Effector memory CD4-positive, alpha-beta T cell (primary cell): ENCODE measurements at regions not wholly inside any gene's neighbourhood (a gene's known extent, or its start where the extent isn't known, plus 50 kb on each side); places are given as distances from the start of the nearest gene placed in this dataset.
"Not testable (repeated sequence)": the region's sequence is repeated elsewhere in the genome, so short reads cannot be mapped to it uniquely, and the experiment has no call there.

Source experiments
- DNase-seq, 3 donors: peaks; one replicate each; pipeline ENCODE4 v3.0.0-alpha.2; 2020
- H3K27ac ChIP-seq: 2 replicates; pipeline ENCODE4 v1.7.0; 2013; ENCODE audit warnings: mild to moderate bottlenecking, low read length, moderate library complexity; ENCODE audit not compliant: insufficient read depth, poor library complexity, severe bottlenecking
- H3K27me3 ChIP-seq: replicated peaks from 2 replicates; pipeline ENCODE4 v1.7.0; 2013; ENCODE audit warnings: mild to moderate bottlenecking, low read length; ENCODE audit not compliant: insufficient read depth, control insufficient read depth, poor library complexity, severe bottlenecking
- H3K36me3 ChIP-seq: 2 replicates; pipeline ENCODE4 v1.7.0; 2013; ENCODE audit warnings: mild to moderate bottlenecking, low read length, moderate library complexity; ENCODE audit not compliant: control insufficient read depth, insufficient read depth
- H3K4me1 ChIP-seq: 2 replicates; pipeline ENCODE4 v1.7.0; 2013; ENCODE audit warnings: low read length, mild to moderate bottlenecking; ENCODE audit not compliant: control insufficient read depth, insufficient read depth, poor library complexity, severe bottlenecking
- H3K4me3 ChIP-seq: 2 replicates; pipeline ENCODE4 v1.7.0; 2013; ENCODE audit warnings: low read length, low read depth, mild to moderate bottlenecking; ENCODE audit not compliant: insufficient read depth, poor library complexity, severe bottlenecking
- H3K9me3 ChIP-seq: 2 replicates; pipeline ENCODE4 v1.7.0; 2013; ENCODE audit warnings: mild to moderate bottlenecking, low read length, moderate library complexity; ENCODE audit not compliant: control insufficient read depth

- no peak for DNase-seq
- H3K9me3 ChIP-seq, result no peaks in the 10 kb centered on the region
- H3K4me1 ChIP-seq, result no peaks in the 10 kb centered on the region
- no peak overlapping the region for H3K4me3 ChIP-seq
- H3K36me3 ChIP-seq, result no peaks in the 10 kb centered on the region
- no peaks in the 10 kb centered on the region for H3K27me3 ChIP-seq
- no peak overlapping the region for H3K27ac ChIP-seq
These were observed 361.0 kb downstream of the ETV1 start for GRCh38 chr7:13628239-13629001.

DNA sequence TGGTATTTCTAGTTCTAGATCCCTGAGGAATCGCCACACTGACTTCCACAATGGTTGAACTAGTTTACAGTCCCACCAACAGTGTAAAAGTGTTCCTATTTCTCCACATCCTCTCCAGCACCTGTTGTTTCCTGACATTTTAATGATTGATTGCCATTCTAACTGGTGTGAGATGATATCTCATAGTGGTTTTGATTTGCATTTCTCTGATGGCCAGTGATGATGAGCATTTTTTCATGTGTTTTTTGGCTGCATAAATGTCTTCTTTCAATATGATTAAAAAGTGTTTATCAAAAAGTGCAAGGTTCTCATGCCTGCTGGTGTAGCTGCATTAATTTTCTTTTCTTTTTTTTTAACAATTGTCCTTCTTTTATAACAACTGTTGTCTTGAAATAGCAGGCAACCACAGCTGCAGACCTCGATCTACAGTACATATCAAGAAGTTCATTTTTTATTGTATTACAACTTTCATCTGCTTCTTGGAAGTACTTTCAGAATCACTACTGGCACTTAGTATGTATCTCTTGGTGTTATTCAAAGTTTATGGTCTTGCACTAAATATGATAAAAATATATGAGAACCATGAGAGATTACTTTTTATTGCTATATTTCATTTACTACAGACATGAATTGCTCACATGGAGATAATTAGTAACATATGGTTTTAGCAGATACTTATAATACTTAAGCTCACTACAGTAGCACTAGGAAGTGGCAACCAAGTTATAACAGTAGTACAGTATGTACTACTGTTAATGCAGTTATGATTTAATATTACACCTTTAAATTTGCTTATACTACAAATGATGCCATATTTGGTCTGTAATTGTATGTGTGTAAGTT lies 358.0 kb downstream of the ETV1 start:
- H3K9me3 ChIP-seq, DNase-seq, H3K4me3 ChIP-seq, H3K4me1 ChIP-seq, H3K27ac ChIP-seq, H3K36me3 ChIP-seq, H3K27me3 ChIP-seq: not testable (repeated sequence)

- H3K4me1 ChIP-seq, result no peaks in the 10 kb centered on the region
- no peak overlapping the region for H3K4me3 ChIP-seq
- H3K9me3 ChIP-seq, result no peaks in the 10 kb centered on the region
- no peaks in the 10 kb centered on the region for H3K27me3 ChIP-seq
- DNase-seq, result no peak
- no peaks in the 10 kb centered on the region for H3K36me3 ChIP-seq
- no peak overlapping the region for H3K27ac ChIP-seq
These were observed 355.6 kb downstream of the ETV1 start for GRCh38 chr7:13633857-13634256.

DNA sequence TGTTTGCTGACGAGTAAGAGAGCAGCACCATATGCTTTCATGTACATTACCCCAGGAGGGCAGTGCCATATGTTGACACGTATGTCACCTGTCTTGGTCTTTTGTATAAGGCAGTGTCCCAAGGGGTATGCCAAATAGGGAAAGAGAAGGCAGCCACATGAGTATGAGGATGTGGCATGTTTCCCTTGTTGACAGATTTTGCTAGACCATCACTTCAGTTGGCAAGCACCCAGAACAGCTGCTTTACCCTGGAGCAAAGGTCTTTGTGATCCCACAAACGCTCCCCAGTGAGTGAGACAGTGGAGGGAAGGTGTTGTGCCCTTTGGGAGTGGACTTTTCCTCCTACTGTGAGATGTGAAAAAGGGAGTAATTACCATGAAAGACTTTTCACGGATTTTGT lies 350.1 kb downstream of the ETV1 start:
- no peak overlapping the region for H3K27ac ChIP-seq
- H3K4me1 ChIP-seq, result no peaks in the 10 kb centered on the region
- no peak overlapping the region for H3K4me3 ChIP-seq
- DNase-seq, result no peak
- H3K36me3 ChIP-seq, result no peaks in the 10 kb centered on the region
- H3K9me3 ChIP-seq, result no peaks in the 10 kb centered on the region
- no peaks in the 10 kb centered on the region for H3K27me3 ChIP-seq

DNA sequence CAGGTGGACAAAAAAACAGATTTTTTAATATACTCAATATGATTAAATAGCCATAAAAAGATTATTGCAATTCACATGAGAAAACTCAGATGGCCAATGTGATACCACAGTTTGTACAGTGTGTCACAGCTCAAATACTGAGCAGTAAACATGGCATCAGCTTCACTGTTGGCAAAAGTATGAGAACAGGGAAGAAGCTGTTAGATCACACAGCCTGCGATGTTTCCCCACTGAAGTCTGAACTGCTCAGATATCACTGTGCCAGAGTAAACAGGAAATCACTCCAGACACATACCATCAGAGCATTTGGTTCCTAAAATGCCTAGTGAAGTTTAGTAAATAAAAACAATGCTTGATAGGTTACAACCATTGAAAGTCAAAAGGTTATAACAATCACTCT lies 347.8 kb downstream of the ETV1 start:
- DNase-seq, result no peak
- H3K4me1 ChIP-seq, result no peaks in the 10 kb centered on the region

DNA sequence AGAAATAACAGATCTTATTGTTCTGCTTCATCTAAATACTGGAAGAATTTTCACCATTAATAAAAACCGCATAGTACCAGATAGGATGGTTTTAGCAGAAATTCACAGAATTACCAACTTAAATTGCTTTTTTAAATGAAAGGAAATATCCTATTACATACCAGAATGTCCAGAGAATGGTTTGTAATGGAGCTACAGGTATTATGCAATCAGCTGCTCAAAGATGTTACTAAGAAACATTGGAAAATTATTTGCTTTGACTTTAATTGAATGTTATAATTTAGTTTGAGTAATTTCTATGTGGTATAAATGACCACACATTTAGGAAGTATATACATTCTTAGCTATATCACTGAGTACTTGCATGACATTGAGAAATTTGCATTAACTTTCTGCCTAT lies 338.3 kb downstream of the ETV1 start:
- H3K36me3 ChIP-seq, result no peaks in the 10 kb centered on the region
- no peaks in the 10 kb centered on the region for H3K9me3 ChIP-seq
- no peaks in the 10 kb centered on the region for H3K27me3 ChIP-seq
- H3K4me1 ChIP-seq, result no peaks in the 10 kb centered on the region
- H3K27ac ChIP-seq, result no peak overlapping the region
- H3K4me3 ChIP-seq, result no peak overlapping the region
- no peak for DNase-seq

More for the DNA sequence above, 347.8 kb downstream of the ETV1 start:
- Histone ChIP-seq H3K27ac (no peak overlapping the region), H3K36me3 (no peaks in the 10 kb centered on the region), H3K27me3 (no peaks in the 10 kb centered on the region), H3K4me3 (no peak overlapping the region), H3K9me3 (no peaks in the 10 kb centered on the region)

DNA sequence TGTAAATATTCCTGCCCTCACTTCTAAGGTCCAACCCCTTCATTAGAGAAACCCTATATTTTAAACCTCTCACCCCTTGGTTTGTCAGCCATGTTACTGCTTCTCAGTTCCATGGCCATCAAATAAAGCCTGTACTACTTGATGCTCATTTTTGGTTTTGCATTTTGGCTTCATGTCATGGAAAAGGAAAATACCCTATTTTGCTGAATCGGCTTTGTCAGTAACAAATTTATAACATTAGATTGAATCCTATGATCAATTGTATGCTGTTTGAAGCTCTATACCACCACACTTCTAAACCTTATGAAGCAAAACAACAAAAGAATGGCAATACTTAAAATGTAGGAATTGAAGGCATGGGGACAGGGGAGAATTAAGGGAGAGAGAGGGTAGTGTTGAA lies 333.1 kb downstream of the ETV1 start:
- no peaks in the 10 kb centered on the region for H3K36me3 ChIP-seq
- no peaks in the 10 kb centered on the region for H3K4me1 ChIP-seq
- H3K9me3 ChIP-seq, result no peaks in the 10 kb centered on the region
- H3K27me3 ChIP-seq, result no peaks in the 10 kb centered on the region
- H3K4me3 ChIP-seq, result no peak overlapping the region
- no peak for DNase-seq
- H3K27ac ChIP-seq, result no peak overlapping the region

DNA sequence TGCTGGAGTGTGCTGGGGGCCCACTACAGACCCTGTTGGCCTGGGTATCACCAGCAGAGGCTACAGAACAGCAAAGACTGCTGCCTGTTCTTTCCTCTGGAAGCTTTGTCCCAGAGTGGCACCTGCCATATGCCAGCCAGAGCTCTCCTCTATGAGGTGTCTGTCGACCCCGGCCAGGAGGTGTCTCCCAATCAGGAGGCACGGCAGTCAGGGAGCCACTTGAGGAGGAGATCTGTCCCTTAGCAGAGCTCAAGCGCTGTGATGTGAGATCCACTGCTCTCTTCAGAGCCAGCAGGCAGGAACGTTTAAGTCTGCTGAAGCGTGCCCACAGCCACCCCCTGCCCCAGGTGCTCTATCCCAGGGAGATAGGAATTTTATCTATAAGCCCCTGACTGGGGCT lies 316.2 kb downstream of the ETV1 start:
- DNase-seq, result no peak
- no peaks in the 10 kb centered on the region for H3K36me3 ChIP-seq
- H3K4me1 ChIP-seq, result no peaks in the 10 kb centered on the region
- no peak overlapping the region for H3K4me3 ChIP-seq
- no peaks in the 10 kb centered on the region for H3K27me3 ChIP-seq
- no peak overlapping the region for H3K27ac ChIP-seq
- no peaks in the 10 kb centered on the region for H3K9me3 ChIP-seq

GRCh38 chr7:13682626-13683025 lies 306.8 kb downstream of the ETV1 start:
- H3K27me3 ChIP-seq, result no peaks in the 10 kb centered on the region
- no peaks in the 10 kb centered on the region for H3K36me3 ChIP-seq
- no peaks in the 10 kb centered on the region for H3K9me3 ChIP-seq
- H3K27ac ChIP-seq, result no peak overlapping the region
- H3K4me3 ChIP-seq, result no peak overlapping the region
- no peak for DNase-seq
- H3K4me1 ChIP-seq, result no peaks in the 10 kb centered on the region

DNA sequence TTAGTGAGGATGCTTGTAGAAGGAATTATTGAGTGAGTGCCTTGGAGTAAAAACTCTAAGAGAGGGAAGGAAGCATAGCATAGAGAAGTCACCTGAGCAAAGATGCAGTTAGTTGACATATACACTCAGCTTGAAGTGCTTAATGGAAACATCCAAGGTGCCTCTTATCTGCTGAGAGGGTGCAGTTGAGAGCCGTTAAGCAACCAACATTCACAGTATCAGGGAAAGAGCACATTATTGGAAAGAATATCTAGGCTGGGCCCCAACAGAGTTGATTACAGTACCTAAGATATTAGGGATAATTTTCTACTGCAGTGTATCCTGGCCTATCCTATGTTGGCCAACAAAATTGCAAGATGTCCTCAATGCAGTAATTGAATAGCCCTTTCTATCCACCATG lies 302.0 kb downstream of the ETV1 start:
- H3K9me3 ChIP-seq, result no peaks in the 10 kb centered on the region
- DNase-seq, result no peak
- H3K27ac ChIP-seq, result no peak overlapping the region
- H3K4me1 ChIP-seq, result no peaks in the 10 kb centered on the region
- no peaks in the 10 kb centered on the region for H3K27me3 ChIP-seq
- H3K36me3 ChIP-seq, result no peaks in the 10 kb centered on the region
- H3K4me3 ChIP-seq, result no peak overlapping the region
